ENCODE measurements at regions not wholly inside any gene's neighbourhood (a gene's known extent, or its start where the extent isn't known, plus 50 kb on each side); places are given as distances from the start of the nearest gene placed in this dataset.

GRCh38 chr9:11402621-11403020, 789.8 kb upstream of the PTPRD start:
- Histone ChIP-seq H3K27ac (no peak overlapping the region), H3K4me1 (replicated peaks in 1 of 2) (no peaks in the 10 kb centered on the region), H3K9me3 (replicated peaks in 1 of 3) (peaks cover 0 to 15% (median 0%) of the 10 kb centered on the region in 3 donors), H3K36me3 (replicated peaks in 1 of 2) (no peaks in the 10 kb centered on the region), H3K27me3 (no peaks in the 10 kb centered on the region), H3K4me3 (no peak overlapping the region)
- DNase-seq: no peak
- intact Hi-C loops (cut with DNase I): no loop called here
- no peak for TF ChIP-seq POLR2A (IDR thresholded peaks at IDR 0.05)

GRCh38 chr9:11414241-11414640, 801.4 kb upstream of the PTPRD start:
- no peaks in the 10 kb centered on the region for H3K4me1 ChIP-seq (replicated peaks in 1 of 2)
- no peak for DNase-seq
- intact Hi-C loops (cut with DNase I): no loop called here
- no peaks in the 10 kb centered on the region for H3K9me3 ChIP-seq (replicated peaks in 1 of 3)
- no peaks in the 10 kb centered on the region for H3K27me3 ChIP-seq
- TF ChIP-seq POLR2A (IDR thresholded peaks at IDR 0.05) (no peak), CTCF (IDR thresholded peaks at IDR 0.05) (no peak)
- no peak overlapping the region for H3K27ac ChIP-seq
- H3K36me3 ChIP-seq (replicated peaks in 1 of 2): no peaks in the 10 kb centered on the region
- WGBS, 4 donors: 83 to 90% (median 88%) methylated on average over 4 of the region's 4 CpGs
- no peak overlapping the region for H3K4me3 ChIP-seq

GRCh38 chr9:11417782-11418181, 805.0 kb upstream of the PTPRD start:
- H3K4me3 ChIP-seq: no peak overlapping the region
- 55 to 80% (median 59%) methylated on average over 2 of the region's 2 CpGs for WGBS, 4 donors
- no peak overlapping the region for H3K27ac ChIP-seq
- H3K9me3 ChIP-seq (replicated peaks in 1 of 3): no peaks in the 10 kb centered on the region
- H3K36me3 ChIP-seq (replicated peaks in 1 of 2): no peaks in the 10 kb centered on the region
- no peaks in the 10 kb centered on the region for H3K27me3 ChIP-seq
- no peak for DNase-seq
- H3K4me1 ChIP-seq (replicated peaks in 1 of 2): no peaks in the 10 kb centered on the region
- TF ChIP-seq POLR2A (IDR thresholded peaks at IDR 0.05) (no peak), CTCF (IDR thresholded peaks at IDR 0.05) (no peak)
- intact Hi-C loops (cut with DNase I): no loop called here

- TF ChIP-seq POLR2A (IDR thresholded peaks at IDR 0.05) (no peak), CTCF (IDR thresholded peaks at IDR 0.05) (no peak)
- no peak overlapping the region for H3K4me3 ChIP-seq
- intact Hi-C loops (cut with DNase I): no loop called here
- H3K27me3 ChIP-seq: no peaks in the 10 kb centered on the region
- no peaks in the 10 kb centered on the region for H3K36me3 ChIP-seq (replicated peaks in 1 of 2)
- 79 to 90% (median 83%) methylated on average over 3 of the region's 3 CpGs for WGBS, 4 donors
- no peak for DNase-seq
- no peaks in the 10 kb centered on the region for H3K9me3 ChIP-seq (replicated peaks in 1 of 3)
- H3K27ac ChIP-seq: no peak overlapping the region
- H3K4me1 ChIP-seq (replicated peaks in 1 of 2): no peaks in the 10 kb centered on the region
Measured at GRCh38 chr9:11431490-11431889, 818.7 kb upstream of the PTPRD start.

GRCh38 chr9:11432361-11432760, 819.6 kb upstream of the PTPRD start:
- 63 to 80% (median 76%) methylated on average over 1 of the region's 1 CpG for WGBS, 4 donors
- H3K4me1 ChIP-seq (replicated peaks in 1 of 2): no peaks in the 10 kb centered on the region
- intact Hi-C loops (cut with DNase I): no loop called here
- no peak overlapping the region for H3K27ac ChIP-seq
- H3K4me3 ChIP-seq: no peak overlapping the region
- DNase-seq: no peak
- H3K36me3 ChIP-seq (replicated peaks in 1 of 2): no peaks in the 10 kb centered on the region
- TF ChIP-seq POLR2A (IDR thresholded peaks at IDR 0.05) (no peak), CTCF (IDR thresholded peaks at IDR 0.05) (no peak)
- no peaks in the 10 kb centered on the region for H3K27me3 ChIP-seq
- H3K9me3 ChIP-seq (replicated peaks in 1 of 3): no peaks in the 10 kb centered on the region
